Fibroblast of villous mesenchyme (primary cell): ENCODE measurements at regions not wholly inside any gene's neighbourhood (a gene's known extent, or its start where the extent isn't known, plus 50 kb on each side); places are given as distances from the start of the nearest gene placed in this dataset.
"Not testable (repeated sequence)": the region's sequence is repeated elsewhere in the genome, so short reads cannot be mapped to it uniquely, and the experiment has no call there.

Experiments
- DNase-seq: peaks from one replicate; pipeline ENCODE4 v3.0.0-alpha.2; 2010; ENCODE audit warnings: low read depth
- H3K4me3 ChIP-seq: 2 replicates; pipeline ENCODE4 v1.5.1; 2011; ENCODE audit warnings: low read depth, mild to moderate bottlenecking, low read length
- TF ChIP-seq, protein P1 (sequence below): IDR thresholded peaks from 2 replicates; pipeline ENCODE4 v1.5.1; 2012; ENCODE audit warnings: low read depth, mild to moderate bottlenecking, low read length; ENCODE audit not compliant: insufficient read depth

- DNase-seq = no peak
- TF ChIP-seq, protein P1, sequence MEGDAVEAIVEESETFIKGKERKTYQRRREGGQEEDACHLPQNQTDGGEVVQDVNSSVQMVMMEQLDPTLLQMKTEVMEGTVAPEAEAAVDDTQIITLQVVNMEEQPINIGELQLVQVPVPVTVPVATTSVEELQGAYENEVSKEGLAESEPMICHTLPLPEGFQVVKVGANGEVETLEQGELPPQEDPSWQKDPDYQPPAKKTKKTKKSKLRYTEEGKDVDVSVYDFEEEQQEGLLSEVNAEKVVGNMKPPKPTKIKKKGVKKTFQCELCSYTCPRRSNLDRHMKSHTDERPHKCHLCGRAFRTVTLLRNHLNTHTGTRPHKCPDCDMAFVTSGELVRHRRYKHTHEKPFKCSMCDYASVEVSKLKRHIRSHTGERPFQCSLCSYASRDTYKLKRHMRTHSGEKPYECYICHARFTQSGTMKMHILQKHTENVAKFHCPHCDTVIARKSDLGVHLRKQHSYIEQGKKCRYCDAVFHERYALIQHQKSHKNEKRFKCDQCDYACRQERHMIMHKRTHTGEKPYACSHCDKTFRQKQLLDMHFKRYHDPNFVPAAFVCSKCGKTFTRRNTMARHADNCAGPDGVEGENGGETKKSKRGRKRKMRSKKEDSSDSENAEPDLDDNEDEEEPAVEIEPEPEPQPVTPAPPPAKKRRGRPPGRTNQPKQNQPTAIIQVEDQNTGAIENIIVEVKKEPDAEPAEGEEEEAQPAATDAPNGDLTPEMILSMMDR = no peak
- H3K4me3 ChIP-seq = no peak overlapping the region
Observed at GRCh38 chrX:120732879-120733278, 103.0 kb upstream of the C1GALT1C1 start.

DNA sequence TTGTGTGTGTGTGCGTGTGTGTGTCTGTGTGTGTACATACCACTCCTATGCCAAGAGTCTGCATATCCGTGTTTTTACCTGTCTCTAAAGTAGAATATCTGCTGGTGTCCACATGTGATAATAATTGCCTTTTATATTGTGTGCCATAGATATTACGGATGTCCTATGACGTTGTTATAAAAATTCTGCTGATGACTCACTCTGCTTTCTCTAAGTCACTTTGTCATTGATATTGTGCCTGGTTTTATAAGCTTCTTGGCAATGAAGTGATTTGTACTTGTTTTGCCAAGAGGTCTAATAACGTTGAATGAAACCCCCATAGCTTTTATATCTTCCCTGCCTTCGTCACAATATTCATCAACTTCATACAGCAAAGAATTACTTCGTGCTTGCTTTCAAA, 102.6 kb upstream of the C1GALT1C1 start:
- no peak overlapping the region for H3K4me3 ChIP-seq
- DNase-seq = no peak
- TF ChIP-seq, protein P1 = no peak

DNA sequence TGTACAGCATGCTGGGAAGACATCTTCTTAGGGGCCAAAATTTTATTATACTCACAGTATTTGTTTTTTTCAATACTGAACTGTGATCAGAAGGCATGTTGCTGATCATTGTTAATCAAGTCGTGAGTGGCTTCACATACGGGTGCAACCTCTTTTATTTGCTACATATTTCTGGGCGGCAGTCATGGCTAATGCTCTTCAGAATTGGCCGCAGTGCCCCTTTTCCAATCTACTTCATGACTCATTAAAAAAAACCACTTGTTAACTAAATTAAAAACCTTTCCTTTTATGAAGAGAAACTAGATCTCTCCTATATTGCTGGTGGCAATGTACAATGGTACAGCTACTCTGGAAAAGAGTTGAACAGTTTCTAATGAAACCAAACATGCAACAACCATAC, 101.5 kb upstream of the C1GALT1C1 start:
- H3K4me3 ChIP-seq = no peak overlapping the region
- no peak for DNase-seq
- TF ChIP-seq, protein P1 = no peak

DNA sequence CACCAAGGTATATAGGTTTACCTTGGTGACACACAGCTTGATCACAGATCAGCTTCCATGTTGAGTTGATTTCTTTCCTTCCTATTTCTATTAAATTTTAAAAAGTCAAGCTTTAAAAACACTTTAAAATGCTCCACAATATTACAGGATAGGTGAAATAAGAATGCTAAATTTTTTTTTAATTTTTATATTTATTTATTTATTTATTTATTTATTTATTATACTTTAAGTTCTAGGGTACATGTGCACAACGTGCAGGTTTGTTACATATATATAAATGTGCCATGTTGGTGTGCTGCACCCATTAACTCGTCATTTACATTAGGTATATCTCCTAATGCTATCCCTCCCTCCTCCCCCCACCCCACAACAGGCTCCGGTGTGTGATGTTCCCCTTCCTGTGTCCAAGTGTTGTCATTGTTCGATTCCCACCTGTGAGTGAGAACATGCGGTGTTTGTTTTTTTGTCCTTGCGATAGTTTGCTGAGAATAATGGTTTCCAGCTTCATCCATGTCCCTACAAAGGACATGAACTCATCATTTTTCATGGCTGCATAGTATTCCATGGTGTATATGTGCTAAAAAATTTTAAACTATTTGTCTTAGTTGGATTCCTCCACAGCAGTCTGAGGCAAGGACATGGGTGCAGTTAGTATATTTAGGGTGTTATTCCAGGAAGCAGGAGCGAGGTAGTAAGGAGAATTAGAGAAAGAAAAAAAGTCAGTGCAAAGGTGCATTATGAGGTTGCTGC, 99.8 kb upstream of the C1GALT1C1 start:
- not testable (repeated sequence) for DNase-seq

GRCh38 chrX:120727911-120728310, 98.1 kb upstream of the C1GALT1C1 start:
- DNase-seq = no peak
- TF ChIP-seq, protein P1 = no peak
- H3K4me3 ChIP-seq = no peak overlapping the region

More for the DNA sequence above, 99.8 kb upstream of the C1GALT1C1 start:
- not testable (repeated sequence) for H3K4me3 ChIP-seq

DNA sequence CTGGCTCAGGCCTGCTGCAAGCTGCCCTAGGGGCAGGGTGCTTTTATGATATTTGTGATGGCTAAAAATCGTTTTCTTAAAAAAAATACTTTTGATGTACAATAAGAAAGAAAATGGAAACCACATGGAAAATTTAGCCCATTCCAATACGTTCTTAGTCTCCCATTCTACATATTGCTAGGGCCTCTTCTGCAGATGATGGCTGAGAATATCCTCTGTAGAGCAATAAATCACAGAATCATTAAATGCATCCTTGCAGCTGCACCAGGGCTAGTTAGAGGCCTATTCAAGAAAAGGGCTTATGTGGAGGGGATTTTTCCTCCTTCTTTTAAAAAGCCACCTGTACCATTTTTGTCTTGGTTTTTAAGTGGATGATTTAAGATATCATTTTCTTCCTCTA, 97.6 kb upstream of the C1GALT1C1 start:
- TF ChIP-seq, protein P1 = no peak
- DNase-seq = no peak

DNA sequence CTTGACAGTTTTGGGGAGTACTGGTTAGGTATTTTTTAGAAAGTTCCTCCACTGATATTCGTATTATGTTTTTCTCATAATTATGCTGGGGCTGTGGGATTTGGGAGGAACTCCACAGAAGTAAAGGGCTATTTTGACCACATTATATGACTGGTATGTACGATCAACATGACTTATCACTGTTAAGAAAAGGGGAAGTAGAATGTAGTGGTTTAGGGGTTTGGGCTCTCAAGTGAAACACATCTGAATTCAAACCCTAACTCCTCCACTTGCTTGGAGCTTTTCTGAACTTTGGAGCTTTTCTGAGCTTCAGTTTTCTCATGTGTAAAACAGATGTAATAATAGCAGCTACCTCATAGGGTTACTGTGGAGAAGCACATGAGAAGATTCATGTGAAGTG, 96.4 kb upstream of the C1GALT1C1 start:
- DNase-seq = no peak
- H3K4me3 ChIP-seq = no peak overlapping the region
- TF ChIP-seq, protein P1 = no peak

More for the DNA sequence above, 97.6 kb upstream of the C1GALT1C1 start:
- no peak overlapping the region for H3K4me3 ChIP-seq
